CMK (cell line): ENCODE measurements at regions not wholly inside any gene's neighbourhood (a gene's known extent, or its start where the extent isn't known, plus 50 kb on each side); places are given as distances from the start of the nearest gene placed in this dataset.
"Not testable (repeated sequence)": the region's sequence is repeated elsewhere in the genome, so short reads cannot be mapped to it uniquely, and the experiment has no call there.

ENCODE experiments used
- DNase-seq: peaks from one replicate; pipeline ENCODE4 v3.0.0-alpha.2; 2010; ENCODE audit warnings: low read depth

GRCh38 chr3:27630885-27631284, 91.2 kb downstream of the EOMES start:
- DNase-seq = no peak

- DNase-seq = no peak
Observed at GRCh38 chr3:27629366-27629765, 92.8 kb downstream of the EOMES start.

GRCh38 chr3:27628026-27628750, 93.9 kb downstream of the EOMES start:
- DNase-seq = no peak

- no peak for DNase-seq
Observed at GRCh38 chr3:27626596-27627118, 95.5 kb downstream of the EOMES start.

- no peak for DNase-seq
Observed at GRCh38 chr3:27625864-27626263, 96.3 kb downstream of the EOMES start.

GRCh38 chr3:27623085-27623753, 98.9 kb downstream of the EOMES start:
- no peak for DNase-seq

- DNase-seq = no peak
Observed at GRCh38 chr3:27617552-27617951, 104.6 kb downstream of the EOMES start.

GRCh38 chr3:27616031-27616430, 106.1 kb downstream of the EOMES start:
- no peak for DNase-seq

GRCh38 chr3:27615555-27615954, 106.6 kb downstream of the EOMES start:
- no peak for DNase-seq

- DNase-seq = no peak
Observed at GRCh38 chr3:27614592-27614991, 107.5 kb downstream of the EOMES start.

GRCh38 chr3:27613846-27614500, 108.2 kb downstream of the EOMES start:
- DNase-seq = no peak

- DNase-seq = no peak
Observed at GRCh38 chr3:27610800-27611525, 111.2 kb downstream of the EOMES start.

GRCh38 chr3:27607370-27607769, 114.8 kb downstream of the EOMES start:
- no peak for DNase-seq

GRCh38 chr3:27606537-27606936, 115.6 kb downstream of the EOMES start:
- no peak for DNase-seq

GRCh38 chr3:27601311-27601710, 117.1 kb upstream of the SLC4A7 start:
- not testable (repeated sequence) for DNase-seq

GRCh38 chr3:27599741-27600140, 115.6 kb upstream of the SLC4A7 start:
- DNase-seq = not testable (repeated sequence)

- DNase-seq = no peak
Observed at GRCh38 chr3:27596921-27597320, 112.7 kb upstream of the SLC4A7 start.

- peak; percentile 26 for DNase-seq
Observed at GRCh38 chr3:27596334-27596841, 112.2 kb upstream of the SLC4A7 start.

GRCh38 chr3:27594096-27594690, 110.0 kb upstream of the SLC4A7 start:
- DNase-seq = no peak

GRCh38 chr3:27593173-27593572, 109.0 kb upstream of the SLC4A7 start:
- no peak for DNase-seq

GRCh38 chr3:27591312-27592210, 107.4 kb upstream of the SLC4A7 start:
- DNase-seq = no peak
